ENCODE measurements at regions not wholly inside any gene's neighbourhood (a gene's known extent, or its start where the extent isn't known, plus 50 kb on each side); places are given as distances from the start of the nearest gene placed in this dataset.

DNA sequence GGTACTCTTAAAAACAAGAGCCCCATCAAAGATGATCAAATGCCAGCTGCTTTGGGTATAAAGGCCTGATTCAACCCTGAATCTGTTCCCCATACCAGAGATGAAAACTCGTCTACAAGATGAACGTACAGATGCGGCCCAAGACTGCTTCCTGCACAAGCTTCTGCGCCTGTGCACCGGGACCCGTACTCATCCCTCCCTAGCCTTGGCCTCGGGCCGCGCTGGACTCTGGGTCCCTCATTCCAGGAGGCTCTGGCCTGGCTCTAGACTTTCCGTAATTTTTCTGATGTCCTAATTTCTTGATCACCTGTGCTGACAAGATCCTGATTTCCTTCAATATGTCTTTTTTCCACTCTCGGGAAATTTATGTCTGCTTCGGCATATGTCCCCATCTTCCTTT is 612.3 kb downstream of the BNC2 start:
- TF ChIP-seq, protein P1, sequence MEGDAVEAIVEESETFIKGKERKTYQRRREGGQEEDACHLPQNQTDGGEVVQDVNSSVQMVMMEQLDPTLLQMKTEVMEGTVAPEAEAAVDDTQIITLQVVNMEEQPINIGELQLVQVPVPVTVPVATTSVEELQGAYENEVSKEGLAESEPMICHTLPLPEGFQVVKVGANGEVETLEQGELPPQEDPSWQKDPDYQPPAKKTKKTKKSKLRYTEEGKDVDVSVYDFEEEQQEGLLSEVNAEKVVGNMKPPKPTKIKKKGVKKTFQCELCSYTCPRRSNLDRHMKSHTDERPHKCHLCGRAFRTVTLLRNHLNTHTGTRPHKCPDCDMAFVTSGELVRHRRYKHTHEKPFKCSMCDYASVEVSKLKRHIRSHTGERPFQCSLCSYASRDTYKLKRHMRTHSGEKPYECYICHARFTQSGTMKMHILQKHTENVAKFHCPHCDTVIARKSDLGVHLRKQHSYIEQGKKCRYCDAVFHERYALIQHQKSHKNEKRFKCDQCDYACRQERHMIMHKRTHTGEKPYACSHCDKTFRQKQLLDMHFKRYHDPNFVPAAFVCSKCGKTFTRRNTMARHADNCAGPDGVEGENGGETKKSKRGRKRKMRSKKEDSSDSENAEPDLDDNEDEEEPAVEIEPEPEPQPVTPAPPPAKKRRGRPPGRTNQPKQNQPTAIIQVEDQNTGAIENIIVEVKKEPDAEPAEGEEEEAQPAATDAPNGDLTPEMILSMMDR (conservative IDR thresholded peaks at IDR 0.05): no peak
- TF ChIP-seq ZFX (IDR thresholded peaks at IDR 0.05): no peak
